PC-3 (cell line): ENCODE measurements at regions not wholly inside any gene's neighbourhood (a gene's known extent, or its start where the extent isn't known, plus 50 kb on each side); places are given as distances from the start of the nearest gene placed in this dataset.
"Not testable (repeated sequence)": the region's sequence is repeated elsewhere in the genome, so short reads cannot be mapped to it uniquely, and the experiment has no call there.

ENCODE experiments used
- ATAC-seq: fragments of 200-7000 bp; cut with Tn5 transposase; 2 replicates; pipeline ENCODE4 v1.9.1; 2020; ENCODE audit warnings: mild to moderate bottlenecking, moderate library complexity
- BruUV-seq: library from RNA; stranded (reverse); fragments of 400-500 nt; replicated peaks from 2 replicates; lab custom pipeline; 2021; lab: Mats Ljungman, UMichigan
- CTCF ChIA-PET: fragments of 300-600 bp; sonication (Branson Sonifier 250); formaldehyde crosslinking; loops from one replicate; lab custom pipeline; 2022; ENCODE audit warnings: antibody characterized with exemption; lab: Charles Lee
- POLR2A ChIA-PET: fragments of 300-600 bp; sonication (Branson Sonifier 250); formaldehyde crosslinking; loops from one replicate; lab custom pipeline; 2022; ENCODE audit warnings: antibody characterized with exemption; ENCODE audit not compliant: unreplicated experiment; lab: Charles Lee
- DNase-seq: peaks from one replicate; pipeline ENCODE4 v3.0.0-alpha.2; 2015
- H2AFZ ChIP-seq: fragments of 300-600 bp; sonication (generic); 2 replicates; pipeline ENCODE4 v1.6.0; 2016; ENCODE audit warnings: antibody characterized with exemption, low read length
- H3F3A ChIP-seq: fragments of 300-600 bp; sonication (generic); one replicate; pipeline ENCODE4 v1.6.0; 2017; ENCODE audit warnings: antibody characterized with exemption, low read length, control low read depth, mild to moderate bottlenecking; ENCODE audit not compliant: unreplicated experiment
- H3K27ac ChIP-seq: fragments of 300-600 bp; sonication (generic); 2 replicates; pipeline ENCODE4 v1.5.1; 2016; ENCODE audit warnings: mild to moderate bottlenecking, low read length
- H3K27me3 ChIP-seq: fragments of 300-600 bp; sonication (generic); 2 replicates; pipeline ENCODE4 v1.6.1; 2016; ENCODE audit warnings: low read length, mixed read lengths
- H3K36me3 ChIP-seq: fragments of 300-600 bp; sonication (generic); 2 replicates; pipeline ENCODE4 v1.6.1; 2016; ENCODE audit warnings: low read depth, mixed run types, low read length, mixed read lengths
- H3K4me1 ChIP-seq: fragments of 300-600 bp; sonication (generic); 2 replicates; pipeline ENCODE4 v1.5.1; 2016; ENCODE audit warnings: low read length; ENCODE audit not compliant: insufficient read depth
- H3K4me2 ChIP-seq: fragments of 300-600 bp; sonication (generic); 2 replicates; pipeline ENCODE4 v1.6.0; 2016; ENCODE audit warnings: low read length
- H3K4me3 ChIP-seq: fragments of 300-600 bp; sonication (generic); 2 replicates; pipeline ENCODE4 v1.5.1; 2016; ENCODE audit warnings: mild to moderate bottlenecking, low read length, mixed read lengths
- H3K79me2 ChIP-seq: fragments of 300-600 bp; sonication (generic); 2 replicates; pipeline ENCODE4 v1.6.1; 2017; ENCODE audit warnings: low read length, mixed read lengths
- H3K9ac ChIP-seq: fragments of 300-600 bp; sonication (generic); 2 replicates; pipeline ENCODE4 v1.6.0; 2016; ENCODE audit warnings: mild to moderate bottlenecking, low read length
- H3K9me2 ChIP-seq: fragments of 300-600 bp; sonication (generic); replicated peaks from 2 replicates; pipeline ENCODE4 v1.6.1; 2016; ENCODE audit warnings: mixed run types, low read length, mixed read lengths
- H3K9me3 ChIP-seq: fragments of 300-600 bp; sonication (generic); 2 replicates; pipeline ENCODE4 v1.6.1; 2016; ENCODE audit warnings: low read length, mixed read lengths
- H4K20me1 ChIP-seq: fragments of 300-600 bp; sonication (generic); 2 replicates; pipeline ENCODE4 v1.6.1; 2016; ENCODE audit warnings: low read length, mixed read lengths
- intact Hi-C: fragments of 100-400 bp; cut with micrococcal nuclease; formaldehyde crosslinking; loops from 2 replicates; pipeline ENCODE4 v1.9.0; 2023

DNA sequence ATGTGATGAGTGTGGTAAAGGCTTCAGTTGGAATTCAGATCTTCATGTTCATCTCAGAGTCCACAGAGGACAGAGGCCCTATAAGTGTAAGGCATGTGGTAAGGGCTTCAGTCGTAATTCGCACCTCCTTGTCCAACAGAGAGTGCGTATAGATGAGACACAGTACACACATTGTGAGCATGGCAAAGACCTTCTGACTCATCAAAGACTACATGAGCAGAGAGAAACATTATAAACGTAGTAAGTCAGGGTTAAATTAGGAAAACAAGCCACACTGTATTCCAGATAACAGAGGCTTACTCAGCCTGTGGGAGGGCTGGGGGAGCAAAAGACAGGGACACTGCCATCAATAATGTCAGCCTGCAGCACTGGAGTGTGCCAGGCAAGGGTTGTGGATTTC is 706.2 kb upstream of the DEFB115 start:
- H3K27ac ChIP-seq, ATAC-seq: not testable (repeated sequence)

DNA sequence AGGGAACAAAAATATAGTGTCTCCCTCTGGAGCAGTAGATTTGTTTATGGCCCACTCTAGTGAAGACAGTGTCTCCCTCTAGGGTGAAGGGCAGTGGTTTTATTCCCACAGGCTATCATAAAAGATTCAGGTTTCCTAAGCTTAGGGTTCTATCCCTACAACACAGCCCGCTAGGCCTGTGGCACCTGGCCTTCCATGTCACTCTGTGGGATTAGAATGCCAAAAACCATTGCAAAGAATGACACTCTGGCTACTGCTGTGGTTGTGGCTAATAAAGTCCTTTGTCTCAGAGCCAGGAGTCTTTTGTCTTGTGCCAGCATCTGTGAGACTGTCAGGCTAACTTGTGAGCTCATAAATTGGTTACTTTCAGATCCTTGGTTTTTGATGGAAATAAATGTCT is 700.7 kb upstream of the DEFB115 start:
- DNase-seq, H3K9ac ChIP-seq, H3K4me2 ChIP-seq, H2AFZ ChIP-seq, H3K9me3 ChIP-seq, H3K27me3 ChIP-seq, H3K27ac ChIP-seq, intact Hi-C loops, H3K9me2 ChIP-seq, H3K36me3 ChIP-seq, BruUV-seq, H3K79me2 ChIP-seq, H4K20me1 ChIP-seq, H3F3A ChIP-seq, POLR2A ChIA-PET, ATAC-seq, H3K4me3 ChIP-seq, H3K4me1 ChIP-seq, CTCF ChIA-PET: not testable (repeated sequence)

More for the DNA sequence above, 706.2 kb upstream of the DEFB115 start:
- H3K9ac ChIP-seq, H3F3A ChIP-seq, H4K20me1 ChIP-seq, CTCF ChIA-PET, intact Hi-C loops, DNase-seq, H3K4me2 ChIP-seq, H3K36me3 ChIP-seq, H2AFZ ChIP-seq, H3K27me3 ChIP-seq, BruUV-seq, H3K4me3 ChIP-seq, H3K4me1 ChIP-seq, H3K9me3 ChIP-seq, H3K79me2 ChIP-seq, POLR2A ChIA-PET, H3K9me2 ChIP-seq: not testable (repeated sequence)

DNA sequence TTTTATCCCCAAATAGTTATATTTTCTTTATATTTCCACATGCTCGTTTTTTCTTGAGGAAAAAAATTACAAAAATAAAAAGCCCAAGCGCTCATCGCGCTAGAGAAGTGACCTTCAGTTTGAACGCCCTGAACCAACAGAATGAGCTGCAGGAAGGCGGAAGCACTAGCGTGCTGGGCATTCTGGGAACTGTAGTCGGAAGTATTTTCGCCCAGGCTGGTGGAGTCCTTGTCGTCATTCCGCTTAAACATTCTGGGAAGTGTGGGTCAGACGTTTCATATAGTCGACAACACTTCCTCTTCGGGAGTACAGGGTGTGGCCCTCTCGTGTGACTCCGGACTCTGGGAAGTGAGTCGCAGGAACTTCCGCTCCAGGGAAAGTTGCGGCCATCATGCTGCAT is 692.4 kb upstream of the DEFB115 start:
- H3K4me2 ChIP-seq, result peak overlapping the region; percentile 31; the same call in 1 of the 2 replicates
- H3K36me3 ChIP-seq, CTCF ChIA-PET, BruUV-seq, POLR2A ChIA-PET, H4K20me1 ChIP-seq, H3F3A ChIP-seq, H3K9me2 ChIP-seq, intact Hi-C loops, H3K4me3 ChIP-seq, H3K27ac ChIP-seq, H3K27me3 ChIP-seq, H3K9me3 ChIP-seq, H3K4me1 ChIP-seq, H3K9ac ChIP-seq, H3K79me2 ChIP-seq: not testable (repeated sequence)
- ATAC-seq, result peak; percentile 45
- peak; percentile 4 for DNase-seq
- H2AFZ ChIP-seq, result peak overlapping the region; percentile 50; the same call in 1 of the 2 replicates

DNA sequence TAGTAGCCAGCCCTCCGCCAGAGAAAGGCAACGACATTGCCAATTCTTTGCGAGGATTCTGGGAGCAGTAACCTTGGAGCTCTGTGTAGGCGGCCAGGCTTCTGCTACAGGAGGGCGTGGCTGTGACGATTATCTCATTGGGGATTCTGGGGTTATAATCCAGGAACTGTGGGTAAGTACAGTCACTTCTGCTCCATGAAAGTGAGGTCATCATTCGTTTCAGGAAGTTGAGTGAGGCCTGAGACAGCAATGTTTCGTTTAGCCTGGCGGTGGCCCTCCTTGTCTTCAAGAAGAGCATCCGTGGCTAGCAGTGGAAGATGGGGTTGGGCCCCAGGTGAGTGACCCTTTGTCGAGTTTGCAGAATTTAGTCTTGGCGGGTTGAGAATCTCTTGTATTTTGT is 687.6 kb upstream of the DEFB115 start:
- not testable (repeated sequence) for BruUV-seq, ATAC-seq

DNA sequence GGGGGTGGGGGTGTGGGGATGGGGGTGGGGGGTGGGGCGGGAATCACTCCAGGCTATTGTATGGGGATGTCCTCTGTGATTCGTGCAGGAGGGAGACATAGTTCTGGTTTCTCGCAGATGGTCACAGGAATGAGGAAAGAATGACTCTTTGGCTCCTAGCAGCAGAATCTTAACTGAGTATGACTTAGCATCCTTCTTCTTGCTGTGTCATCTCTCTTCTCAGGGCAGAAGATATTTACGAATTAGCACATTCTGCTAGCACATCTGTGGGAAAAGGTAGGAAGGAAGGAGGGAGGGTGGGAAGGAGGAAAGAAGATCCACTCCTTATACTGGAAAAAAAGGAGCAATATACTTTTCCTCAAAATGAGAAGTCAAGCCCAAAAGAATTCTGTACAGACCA is 686.8 kb upstream of the DEFB115 start:
- ATAC-seq, H3K36me3 ChIP-seq, H3K79me2 ChIP-seq, POLR2A ChIA-PET, H2AFZ ChIP-seq, H3F3A ChIP-seq, H3K4me3 ChIP-seq, H3K4me1 ChIP-seq, H3K9ac ChIP-seq, BruUV-seq, H3K27me3 ChIP-seq, H3K27ac ChIP-seq, H3K9me3 ChIP-seq, CTCF ChIA-PET, H3K4me2 ChIP-seq, DNase-seq, H3K9me2 ChIP-seq, H4K20me1 ChIP-seq, intact Hi-C loops: not testable (repeated sequence)

More for the DNA sequence above, 687.6 kb upstream of the DEFB115 start:
- H3K9ac ChIP-seq, H3K79me2 ChIP-seq, POLR2A ChIA-PET, H2AFZ ChIP-seq, H4K20me1 ChIP-seq, DNase-seq, H3K9me2 ChIP-seq, intact Hi-C loops, H3K27me3 ChIP-seq, H3K36me3 ChIP-seq, H3K4me2 ChIP-seq, H3K4me3 ChIP-seq, H3K4me1 ChIP-seq, H3K9me3 ChIP-seq, H3K27ac ChIP-seq, H3F3A ChIP-seq, CTCF ChIA-PET: not testable (repeated sequence)

DNA sequence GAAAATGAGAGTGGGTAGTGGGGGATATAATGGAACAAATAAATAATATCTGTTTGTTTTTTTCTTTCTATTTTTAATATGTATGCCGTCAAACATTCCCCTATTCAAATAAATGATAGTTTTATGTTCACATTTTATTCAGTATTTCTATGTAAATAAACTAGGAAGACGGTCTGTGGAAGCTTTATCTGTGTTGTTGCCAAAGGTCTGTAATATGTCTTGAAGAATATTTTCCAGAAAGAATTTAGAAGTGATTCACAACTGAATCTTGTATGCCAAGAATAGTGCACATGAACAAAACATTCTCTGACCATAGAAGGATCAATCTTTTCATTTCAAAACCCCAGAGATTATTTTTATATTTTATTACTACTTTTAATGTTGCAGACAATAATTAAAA is 683.1 kb upstream of the DEFB115 start:
- H3K27me3 ChIP-seq, H3K9me2 ChIP-seq, ATAC-seq, DNase-seq, H3K4me2 ChIP-seq, H3F3A ChIP-seq, H3K9me3 ChIP-seq, H3K4me3 ChIP-seq, H3K4me1 ChIP-seq, H3K27ac ChIP-seq, H4K20me1 ChIP-seq, intact Hi-C loops, H3K36me3 ChIP-seq, H3K79me2 ChIP-seq, H3K9ac ChIP-seq, CTCF ChIA-PET, POLR2A ChIA-PET, H2AFZ ChIP-seq, BruUV-seq: not testable (repeated sequence)

DNA sequence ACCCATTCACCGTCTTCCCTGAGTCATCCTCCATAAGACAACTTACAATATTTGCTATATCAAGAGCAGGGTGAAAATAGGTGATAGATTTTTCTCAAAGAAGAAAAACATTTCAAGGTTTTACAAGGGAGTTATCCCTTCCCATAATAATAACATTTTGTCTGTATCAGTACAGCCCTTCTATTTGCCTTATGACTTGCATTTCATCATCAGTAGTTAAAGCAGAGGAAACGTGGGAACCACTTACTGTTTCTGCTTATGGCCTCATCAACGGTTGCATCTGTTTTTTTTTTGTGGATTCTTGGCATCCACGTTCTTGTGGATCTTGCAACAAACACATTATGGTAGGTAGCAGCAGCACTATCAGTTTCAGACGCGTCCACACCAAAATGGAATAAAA is 678.4 kb upstream of the DEFB115 start:
- H3F3A ChIP-seq, H4K20me1 ChIP-seq, H3K4me1 ChIP-seq, DNase-seq, H3K9me3 ChIP-seq, H3K9me2 ChIP-seq, H2AFZ ChIP-seq, H3K36me3 ChIP-seq, POLR2A ChIA-PET, H3K27me3 ChIP-seq, H3K9ac ChIP-seq, H3K27ac ChIP-seq, ATAC-seq, BruUV-seq, intact Hi-C loops, H3K79me2 ChIP-seq, CTCF ChIA-PET: not testable (repeated sequence)
- H3K4me3 ChIP-seq, result peak overlapping the region; percentile 66
- H3K4me2 ChIP-seq, result peak overlapping the region; percentile 44; the same call in 1 of the 2 replicates
